ENCODE measurements at regions not wholly inside any gene's neighbourhood (a gene's known extent, or its start where the extent isn't known, plus 50 kb on each side); places are given as distances from the start of the nearest gene placed in this dataset.

DNA sequence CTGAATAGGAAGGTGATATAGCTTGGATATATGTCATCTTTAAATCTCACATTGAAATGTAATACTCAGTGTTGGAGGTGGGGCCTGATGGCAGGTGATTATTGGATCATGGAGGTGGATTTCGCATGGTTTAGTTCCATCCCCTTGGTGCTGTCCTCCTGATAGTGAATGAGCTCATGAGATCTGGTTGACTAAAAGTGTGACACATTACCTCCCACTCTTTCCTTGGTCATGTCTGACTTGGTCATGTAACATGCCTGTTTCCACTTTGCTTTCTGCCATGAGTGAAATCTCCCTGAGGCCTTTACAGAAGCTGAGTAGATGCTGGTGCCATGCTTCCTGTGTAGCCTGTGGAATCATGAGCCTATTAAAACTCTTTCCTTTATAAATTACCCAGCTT lies 664.5 kb upstream of the NR5A2 start:
- H3K27me3 ChIP-seq, result no peaks in the 10 kb centered on the region
- no peak for TF ChIP-seq POLR2A (IDR thresholded peaks at IDR 0.05)
- no peak for TF ChIP-seq EP300 (IDR thresholded peaks at IDR 0.05)
- TF ChIP-seq, protein P1, sequence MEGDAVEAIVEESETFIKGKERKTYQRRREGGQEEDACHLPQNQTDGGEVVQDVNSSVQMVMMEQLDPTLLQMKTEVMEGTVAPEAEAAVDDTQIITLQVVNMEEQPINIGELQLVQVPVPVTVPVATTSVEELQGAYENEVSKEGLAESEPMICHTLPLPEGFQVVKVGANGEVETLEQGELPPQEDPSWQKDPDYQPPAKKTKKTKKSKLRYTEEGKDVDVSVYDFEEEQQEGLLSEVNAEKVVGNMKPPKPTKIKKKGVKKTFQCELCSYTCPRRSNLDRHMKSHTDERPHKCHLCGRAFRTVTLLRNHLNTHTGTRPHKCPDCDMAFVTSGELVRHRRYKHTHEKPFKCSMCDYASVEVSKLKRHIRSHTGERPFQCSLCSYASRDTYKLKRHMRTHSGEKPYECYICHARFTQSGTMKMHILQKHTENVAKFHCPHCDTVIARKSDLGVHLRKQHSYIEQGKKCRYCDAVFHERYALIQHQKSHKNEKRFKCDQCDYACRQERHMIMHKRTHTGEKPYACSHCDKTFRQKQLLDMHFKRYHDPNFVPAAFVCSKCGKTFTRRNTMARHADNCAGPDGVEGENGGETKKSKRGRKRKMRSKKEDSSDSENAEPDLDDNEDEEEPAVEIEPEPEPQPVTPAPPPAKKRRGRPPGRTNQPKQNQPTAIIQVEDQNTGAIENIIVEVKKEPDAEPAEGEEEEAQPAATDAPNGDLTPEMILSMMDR (IDR thresholded peaks at IDR 0.05), result no peak
- no peak for TF ChIP-seq POLR2AphosphoS5 (IDR thresholded peaks at IDR 0.05)
- 94% methylated on average over 1 of the region's 1 CpG for WGBS
- H3K9me3 ChIP-seq, result peaks cover 4% of the 10 kb centered on the region
- DNase-seq (ENCODE audit: low spot score in 2 of 2), result no peak
- no peak overlapping the region for H3K27ac ChIP-seq
- no peak overlapping the region for H3K4me3 ChIP-seq
- H3K36me3 ChIP-seq, result no peaks in the 10 kb centered on the region
- no peaks in the 10 kb centered on the region for H3K4me1 ChIP-seq

DNA sequence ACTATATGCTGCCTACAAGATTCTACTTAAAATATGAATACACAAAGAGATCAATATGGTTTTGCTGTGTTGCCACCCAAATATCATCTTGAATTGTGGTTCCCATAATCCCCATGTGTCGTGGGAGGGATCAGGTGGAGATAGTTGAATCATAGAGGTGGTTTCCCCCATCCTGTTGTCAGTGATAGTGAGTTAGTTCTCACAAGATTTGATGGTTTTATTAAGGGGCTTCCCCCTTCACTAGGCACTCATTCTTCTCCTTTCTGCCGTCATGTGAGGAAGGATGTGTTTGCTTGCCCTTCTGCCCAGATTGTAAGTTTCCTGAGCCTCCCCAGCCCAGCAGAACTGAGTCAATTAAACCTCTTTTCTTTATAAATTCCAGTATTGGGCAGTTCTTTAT lies 654.4 kb upstream of the NR5A2 start:
- TF ChIP-seq EP300 (IDR thresholded peaks at IDR 0.05) (no peak), POLR2AphosphoS5 (IDR thresholded peaks at IDR 0.05) (no peak), POLR2A (IDR thresholded peaks at IDR 0.05) (no peak)
- TF ChIP-seq, protein P1 (IDR thresholded peaks at IDR 0.05), result no peak
- Histone ChIP-seq H3K4me1 (no peaks in the 10 kb centered on the region), H3K36me3 (no peaks in the 10 kb centered on the region), H3K27me3 (no peaks in the 10 kb centered on the region), H3K4me3 (no peak overlapping the region), H3K27ac (no peak overlapping the region), H3K9me3 (no peaks in the 10 kb centered on the region)
- 46% methylated on average over 2 of the region's 2 CpGs for WGBS
- no peak for DNase-seq (ENCODE audit: low spot score in 2 of 2)

DNA sequence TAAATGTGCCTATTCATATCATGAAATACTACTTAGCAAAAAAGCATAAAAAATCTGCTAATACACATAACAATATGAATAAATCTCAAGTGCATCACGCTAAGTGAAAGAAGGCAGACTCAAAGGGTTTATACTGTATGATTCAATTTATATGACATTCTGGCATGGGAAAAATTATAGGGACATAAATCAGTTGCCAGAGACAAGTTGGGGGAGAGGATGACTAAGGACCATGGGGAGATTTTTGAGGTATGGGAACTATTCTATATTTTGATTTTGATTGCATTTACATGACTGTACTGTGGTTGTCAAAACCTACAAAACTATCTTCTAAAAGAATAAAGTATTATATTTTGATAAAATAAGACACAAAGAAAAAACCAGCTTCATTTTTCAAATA lies 650.3 kb upstream of the NR5A2 start:
- Histone ChIP-seq H3K9me3 (no peaks in the 10 kb centered on the region), H3K27me3 (no peaks in the 10 kb centered on the region), H3K36me3 (no peaks in the 10 kb centered on the region), H3K4me3 (no peak overlapping the region), H3K4me1 (no peaks in the 10 kb centered on the region), H3K27ac (no peak overlapping the region)
- TF ChIP-seq EP300 (IDR thresholded peaks at IDR 0.05) (no peak), POLR2AphosphoS5 (IDR thresholded peaks at IDR 0.05) (no peak), POLR2A (IDR thresholded peaks at IDR 0.05) (no peak)
- TF ChIP-seq, protein P1 (IDR thresholded peaks at IDR 0.05), result no peak
- DNase-seq (ENCODE audit: low spot score in 2 of 2), result no peak
- WGBS, result 67% methylated on average over 1 of the region's 1 CpG

DNA sequence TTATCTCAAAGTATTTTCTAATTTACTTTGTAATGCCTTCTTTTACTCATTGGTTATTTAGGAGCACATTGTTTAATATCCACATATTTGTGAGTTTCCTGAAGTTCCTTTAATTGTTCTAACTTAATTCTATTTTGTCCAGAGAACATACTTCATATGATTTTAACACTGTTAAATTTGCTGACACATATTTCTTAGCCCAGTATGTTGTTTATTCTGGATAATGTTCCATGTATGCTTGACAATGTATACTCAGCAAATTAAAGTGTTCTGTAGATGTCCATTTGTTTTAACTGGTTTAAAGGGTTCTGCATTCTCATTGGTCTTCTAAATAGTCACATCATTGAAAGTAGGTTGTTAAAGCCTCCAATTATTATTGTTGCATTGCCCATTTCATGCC lies 643.7 kb upstream of the NR5A2 start:
- Histone ChIP-seq H3K9me3 (no peaks in the 10 kb centered on the region), H3K27ac (no peak overlapping the region), H3K4me3 (no peak overlapping the region), H3K4me1 (no peaks in the 10 kb centered on the region), H3K36me3 (no peaks in the 10 kb centered on the region), H3K27me3 (no peaks in the 10 kb centered on the region)
- DNase-seq (ENCODE audit: low spot score in 2 of 2), result no peak
- no peak for TF ChIP-seq POLR2A (IDR thresholded peaks at IDR 0.05)
- TF ChIP-seq EP300 (IDR thresholded peaks at IDR 0.05), result no peak
- TF ChIP-seq POLR2AphosphoS5 (IDR thresholded peaks at IDR 0.05), result no peak
- TF ChIP-seq, protein P1 (IDR thresholded peaks at IDR 0.05), result no peak

DNA sequence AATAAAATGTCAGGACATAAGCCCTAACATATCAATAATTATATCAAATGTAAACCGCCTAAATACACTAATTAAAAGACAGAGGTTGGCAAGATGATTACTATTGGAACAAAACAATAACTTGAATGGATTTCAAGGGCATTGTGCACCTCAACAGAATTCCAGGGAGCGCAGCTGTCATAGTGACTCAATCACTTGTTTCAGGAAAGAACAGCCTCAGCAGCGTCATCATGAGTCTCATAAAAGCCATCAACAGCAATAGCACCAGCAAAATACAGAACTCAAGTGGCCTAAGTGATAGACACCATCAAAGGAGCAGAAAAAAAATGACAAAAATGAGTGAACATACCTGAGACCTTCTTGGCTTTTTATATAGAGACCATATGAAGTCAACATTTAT lies 632.7 kb upstream of the NR5A2 start:
- 85% methylated on average over 3 of the region's 3 CpGs for WGBS
- Histone ChIP-seq H3K4me3 (no peak overlapping the region), H3K4me1 (no peaks in the 10 kb centered on the region), H3K9me3 (no peaks in the 10 kb centered on the region), H3K27ac (no peak overlapping the region), H3K27me3 (no peaks in the 10 kb centered on the region), H3K36me3 (no peaks in the 10 kb centered on the region)
- no peak for DNase-seq (ENCODE audit: low spot score in 2 of 2)
- TF ChIP-seq POLR2A (IDR thresholded peaks at IDR 0.05), result no peak
- TF ChIP-seq EP300 (IDR thresholded peaks at IDR 0.05), result no peak
- TF ChIP-seq, protein P1 (IDR thresholded peaks at IDR 0.05), result no peak
- no peak for TF ChIP-seq POLR2AphosphoS5 (IDR thresholded peaks at IDR 0.05)

All from suprapubic skin (tissue), 4 donors.